Loucy (cell line): ENCODE measurements at regions not wholly inside any gene's neighbourhood (a gene's known extent, or its start where the extent isn't known, plus 50 kb on each side); places are given as distances from the start of the nearest gene placed in this dataset.

Experiments used
- CTCF ChIP-seq: fragments of 200-600 bp; sonication (generic); conservative IDR thresholded peaks from 2 replicates; pipeline ENCODE4 v1.5.1; 2014; ENCODE audit warnings: mild to moderate bottlenecking, antibody characterized with exemption, low read length
- EZH2phosphoT487 ChIP-seq: fragments of 200-600 bp; IDR thresholded peaks from 2 replicates; pipeline ENCODE4 v1.6.1; 2018; ENCODE audit warnings: antibody characterized with exemption, mild to moderate bottlenecking, moderate library complexity, borderline replicate concordance

DNA sequence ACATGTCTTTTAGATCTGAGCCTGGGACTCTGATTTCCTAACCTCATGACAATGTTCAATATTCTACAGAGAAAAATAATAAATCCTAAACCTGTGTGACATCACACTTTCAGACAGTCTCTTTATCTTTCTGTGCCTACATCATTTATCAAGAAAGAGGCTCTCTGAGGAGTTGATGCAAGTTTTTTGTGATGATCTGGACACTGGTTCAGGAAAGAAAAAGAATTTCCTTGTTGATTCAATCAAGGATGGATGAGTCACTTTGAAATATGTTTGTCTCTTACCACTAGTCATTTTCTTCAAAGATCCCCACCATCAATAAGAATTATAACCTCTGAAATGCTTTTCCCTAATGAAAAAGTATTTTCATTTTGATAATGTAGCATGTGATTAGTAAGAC lies 404.6 kb downstream of the WDR72 start:
- TF ChIP-seq EZH2phosphoT487 (no peak), CTCF (no peak)
